ENCODE measurements at regions not wholly inside any gene's neighbourhood (a gene's known extent, or its start where the extent isn't known, plus 50 kb on each side); places are given as distances from the start of the nearest gene placed in this dataset.

DNA sequence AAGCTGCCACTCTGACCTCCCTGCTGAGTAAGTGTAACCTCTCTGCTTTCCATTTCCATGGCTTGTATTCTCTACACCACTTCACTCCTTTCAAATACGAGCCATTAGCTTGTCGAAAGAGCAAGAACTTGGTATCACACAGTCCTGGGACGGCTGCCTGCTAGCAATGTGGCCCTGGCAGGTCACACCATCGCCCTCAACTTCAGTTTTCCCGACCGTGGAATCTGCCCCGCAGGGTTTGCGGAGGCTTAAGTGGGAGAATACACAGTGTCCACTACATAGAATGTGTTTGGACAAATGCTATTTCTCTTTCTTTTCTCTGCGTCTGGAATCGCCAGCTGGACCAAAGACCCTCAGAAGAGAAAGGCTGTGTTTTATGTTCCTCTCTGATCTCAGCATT, 78.6 kb upstream of the STOX2 start:
- Histone ChIP-seq H3K4me2 (ENCODE audit: low read depth, low read length) (no peak overlapping the region), H3K27ac (ENCODE audit: extremely low read length, insufficient read depth, low read length) (no peak overlapping the region), H4K20me1 (ENCODE audit: insufficient read depth, low read length) (no peaks in the 10 kb centered on the region), H3K79me2 (ENCODE audit: insufficient read depth, low read length) (no peaks in the 10 kb centered on the region), H3K9me3 (ENCODE audit: low read length) (no peaks in the 10 kb centered on the region), H3K27me3 (ENCODE audit: control insufficient read depth in 1 of 2, insufficient read depth in 2 of 2, low read length in 2 of 2) (peaks cover 3 to 9% of the 10 kb centered on the region in 2 experiments; a peak in 3 of 5 replicates), H3K4me1 (ENCODE audit: insufficient read depth, low read length) (0 out of 2 replicates have a peak, but pooled peaks cover 7% of the 10 kb centered on the region), H3K4me3 (replicated peaks in 1 of 3; ENCODE audit: insufficient read depth in 1 of 3, low read depth in 2 of 3, low read length in 3 of 3) (no peak overlapping the region), H3K36me3 (replicated peaks in 1 of 2; ENCODE audit: control insufficient read depth in 1 of 2, insufficient read depth in 2 of 2, low read length in 2 of 2) (no peaks in the 10 kb centered on the region), H3K9ac (ENCODE audit: insufficient read depth, low read depth, low read length) (no peak overlapping the region), H2AFZ (ENCODE audit: low read length) (no peak overlapping the region)
- ChIA-PET POLR2A (no interaction called here), CTCF (ENCODE audit: low intra/inter-chr PET ratio, low total read pairs) (no interaction called here)
- WGBS (ENCODE audit: low lambda C conversion rate) = 48% methylated on average over 10 of the region's 10 CpGs
- ATAC-seq = no peak
- TF ChIP-seq ZNF124 (CRISPR knock-in tag; IDR thresholded peaks at IDR 0.05) (no peak), ZNF343 (CRISPR knock-in tag; IDR thresholded peaks at IDR 0.05) (no peak)
- TF ChIP-seq, protein P1, sequence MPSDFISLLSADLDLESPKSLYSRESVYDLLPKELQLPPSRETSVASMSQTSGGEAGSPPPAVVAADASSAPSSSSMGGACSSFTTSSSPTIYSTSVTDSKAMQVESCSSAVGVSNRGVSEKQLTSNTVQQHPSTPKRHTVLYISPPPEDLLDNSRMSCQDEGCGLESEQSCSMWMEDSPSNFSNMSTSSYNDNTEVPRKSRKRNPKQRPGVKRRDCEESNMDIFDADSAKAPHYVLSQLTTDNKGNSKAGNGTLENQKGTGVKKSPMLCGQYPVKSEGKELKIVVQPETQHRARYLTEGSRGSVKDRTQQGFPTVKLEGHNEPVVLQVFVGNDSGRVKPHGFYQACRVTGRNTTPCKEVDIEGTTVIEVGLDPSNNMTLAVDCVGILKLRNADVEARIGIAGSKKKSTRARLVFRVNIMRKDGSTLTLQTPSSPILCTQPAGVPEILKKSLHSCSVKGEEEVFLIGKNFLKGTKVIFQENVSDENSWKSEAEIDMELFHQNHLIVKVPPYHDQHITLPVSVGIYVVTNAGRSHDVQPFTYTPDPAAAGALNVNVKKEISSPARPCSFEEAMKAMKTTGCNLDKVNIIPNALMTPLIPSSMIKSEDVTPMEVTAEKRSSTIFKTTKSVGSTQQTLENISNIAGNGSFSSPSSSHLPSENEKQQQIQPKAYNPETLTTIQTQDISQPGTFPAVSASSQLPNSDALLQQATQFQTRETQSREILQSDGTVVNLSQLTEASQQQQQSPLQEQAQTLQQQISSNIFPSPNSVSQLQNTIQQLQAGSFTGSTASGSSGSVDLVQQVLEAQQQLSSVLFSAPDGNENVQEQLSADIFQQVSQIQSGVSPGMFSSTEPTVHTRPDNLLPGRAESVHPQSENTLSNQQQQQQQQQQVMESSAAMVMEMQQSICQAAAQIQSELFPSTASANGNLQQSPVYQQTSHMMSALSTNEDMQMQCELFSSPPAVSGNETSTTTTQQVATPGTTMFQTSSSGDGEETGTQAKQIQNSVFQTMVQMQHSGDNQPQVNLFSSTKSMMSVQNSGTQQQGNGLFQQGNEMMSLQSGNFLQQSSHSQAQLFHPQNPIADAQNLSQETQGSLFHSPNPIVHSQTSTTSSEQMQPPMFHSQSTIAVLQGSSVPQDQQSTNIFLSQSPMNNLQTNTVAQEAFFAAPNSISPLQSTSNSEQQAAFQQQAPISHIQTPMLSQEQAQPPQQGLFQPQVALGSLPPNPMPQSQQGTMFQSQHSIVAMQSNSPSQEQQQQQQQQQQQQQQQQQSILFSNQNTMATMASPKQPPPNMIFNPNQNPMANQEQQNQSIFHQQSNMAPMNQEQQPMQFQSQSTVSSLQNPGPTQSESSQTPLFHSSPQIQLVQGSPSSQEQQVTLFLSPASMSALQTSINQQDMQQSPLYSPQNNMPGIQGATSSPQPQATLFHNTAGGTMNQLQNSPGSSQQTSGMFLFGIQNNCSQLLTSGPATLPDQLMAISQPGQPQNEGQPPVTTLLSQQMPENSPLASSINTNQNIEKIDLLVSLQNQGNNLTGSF (CRISPR knock-in tag; IDR thresholded peaks at IDR 0.05) = no peak
- TF ChIP-seq, protein P2, sequence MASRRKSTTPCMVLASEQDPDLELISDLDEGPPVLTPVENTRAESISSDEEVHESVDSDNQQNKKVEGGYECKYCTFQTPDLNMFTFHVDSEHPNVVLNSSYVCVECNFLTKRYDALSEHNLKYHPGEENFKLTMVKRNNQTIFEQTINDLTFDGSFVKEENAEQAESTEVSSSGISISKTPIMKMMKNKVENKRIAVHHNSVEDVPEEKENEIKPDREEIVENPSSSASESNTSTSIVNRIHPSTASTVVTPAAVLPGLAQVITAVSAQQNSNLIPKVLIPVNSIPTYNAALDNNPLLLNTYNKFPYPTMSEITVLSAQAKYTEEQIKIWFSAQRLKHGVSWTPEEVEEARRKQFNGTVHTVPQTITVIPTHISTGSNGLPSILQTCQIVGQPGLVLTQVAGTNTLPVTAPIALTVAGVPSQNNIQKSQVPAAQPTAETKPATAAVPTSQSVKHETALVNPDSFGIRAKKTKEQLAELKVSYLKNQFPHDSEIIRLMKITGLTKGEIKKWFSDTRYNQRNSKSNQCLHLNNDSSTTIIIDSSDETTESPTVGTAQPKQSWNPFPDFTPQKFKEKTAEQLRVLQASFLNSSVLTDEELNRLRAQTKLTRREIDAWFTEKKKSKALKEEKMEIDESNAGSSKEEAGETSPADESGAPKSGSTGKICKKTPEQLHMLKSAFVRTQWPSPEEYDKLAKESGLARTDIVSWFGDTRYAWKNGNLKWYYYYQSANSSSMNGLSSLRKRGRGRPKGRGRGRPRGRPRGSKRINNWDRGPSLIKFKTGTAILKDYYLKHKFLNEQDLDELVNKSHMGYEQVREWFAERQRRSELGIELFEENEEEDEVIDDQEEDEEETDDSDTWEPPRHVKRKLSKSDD (CRISPR knock-in tag; IDR thresholded peaks at IDR 0.05; ENCODE audit: low read depth) = no peak
- TF ChIP-seq, protein P3, sequence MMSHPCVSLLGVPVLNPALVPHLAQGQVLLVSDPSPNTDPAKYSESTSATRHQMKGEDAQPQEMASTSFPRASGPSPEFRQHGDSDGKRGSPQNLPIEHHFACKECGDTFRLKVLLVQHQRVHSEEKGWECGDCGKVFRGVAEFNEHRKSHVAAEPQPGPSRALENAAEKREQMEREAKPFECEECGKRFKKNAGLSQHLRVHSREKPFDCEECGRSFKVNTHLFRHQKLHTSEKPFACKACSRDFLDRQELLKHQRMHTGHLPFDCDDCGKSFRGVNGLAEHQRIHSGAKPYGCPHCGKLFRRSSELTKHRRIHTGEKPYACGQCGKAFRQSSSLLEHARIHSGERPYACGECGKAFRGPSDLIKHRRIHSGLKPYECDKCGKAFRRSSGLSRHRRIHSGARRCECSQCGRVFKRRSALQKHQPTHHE (CRISPR knock-in tag; IDR thresholded peaks at IDR 0.05; ENCODE audit: borderline replicate concordance) = no peak
- no peak for DNase-seq (ENCODE audit: low spot score)
- FAIRE-seq = no peak
- BruUV-seq (replicated peaks) = no TSS peak
- intact Hi-C loops (cut with micrococcal nuclease; ENCODE audit: unreplicated experiment) (no loop called here), in situ Hi-C loops (cut with HindIII; ENCODE audit: extremely low pct_ligation_motif_present, low pct_unique_long_range_greater_than_20kb) (no loop called here)

Measured in HepG2 (cell line).